GM23338 (cell line): ENCODE measurements at regions not wholly inside any gene's neighbourhood (a gene's known extent, or its start where the extent isn't known, plus 50 kb on each side); places are given as distances from the start of the nearest gene placed in this dataset.

Source experiments
- ATAC-seq: fragments of 200-7000 bp; cut with Tn5 transposase; 3 replicates; pipeline ENCODE4 v1.9.1; 2020
- DNase-seq: peaks from one replicate; pipeline ENCODE4 v3.0.0-alpha.2; 2015; ENCODE audit warnings: low spot score
- H2AFZ ChIP-seq: fragments of 200-600 bp; sonication (generic); 2 replicates; pipeline ENCODE4 v1.8.0; 2016; ENCODE audit warnings: antibody characterized with exemption, mild to moderate bottlenecking, moderate library complexity
- H3F3A ChIP-seq: fragments of 200-600 bp; sonication (generic); replicated peaks from 2 replicates; pipeline ENCODE4 v1.8.0; 2017; ENCODE audit warnings: antibody characterized with exemption, mixed run types, low read depth
- H3K27ac ChIP-seq: fragments of 200-600 bp; sonication (generic); 2 replicates; pipeline ENCODE4 v1.6.1; 2016; ENCODE audit warnings: low read depth
- H3K27me3 ChIP-seq: fragments of 200-600 bp; sonication (generic); 2 replicates; pipeline ENCODE4 v1.8.0; 2016; ENCODE audit warnings: mild to moderate bottlenecking, mixed run types, moderate library complexity; ENCODE audit not compliant: insufficient read depth
- H3K36me3 ChIP-seq: fragments of 200-600 bp; sonication (generic); 2 replicates; pipeline ENCODE4 v1.8.0; 2016; ENCODE audit warnings: mild to moderate bottlenecking; ENCODE audit not compliant: insufficient read depth
- H3K4me1 ChIP-seq: fragments of 200-600 bp; sonication (generic); 2 replicates; pipeline ENCODE4 v1.8.0; 2016; ENCODE audit warnings: mild to moderate bottlenecking, moderate library complexity; ENCODE audit not compliant: insufficient read depth
- H3K4me2 ChIP-seq: fragments of 200-600 bp; sonication (generic); 2 replicates; pipeline ENCODE4 v1.7.1; 2017; ENCODE audit warnings: mixed run types
- H3K4me3 ChIP-seq: fragments of 200-600 bp; sonication (generic); 2 replicates; pipeline ENCODE4 v1.6.1; 2016; ENCODE audit warnings: mixed run types
- H3K79me2 ChIP-seq: fragments of 200-600 bp; sonication (generic); replicated peaks from 2 replicates; pipeline ENCODE4 v1.8.0; 2017; ENCODE audit warnings: mild to moderate bottlenecking; ENCODE audit not compliant: insufficient read depth
- H3K9me2 ChIP-seq: fragments of 200-600 bp; sonication (generic); 2 replicates; pipeline ENCODE4 v1.8.0; 2017; ENCODE audit not compliant: insufficient read depth
- H4K20me1 ChIP-seq: fragments of 200-600 bp; sonication (generic); replicated peaks from 2 replicates; pipeline ENCODE4 v1.8.0; 2017; ENCODE audit warnings: mild to moderate bottlenecking; ENCODE audit not compliant: insufficient read depth
- H3K27ac Mint-ChIP-seq: 2 replicates; pipeline ENCODE4 v1.8.0; 2020; ENCODE audit warnings: inconsistent platforms, mild to moderate bottlenecking, moderate library complexity, mixed read lengths
- H3K27me3 Mint-ChIP-seq: 3 replicates; pipeline ENCODE4 v1.8.0; 2022; ENCODE audit warnings: low read depth, mild to moderate bottlenecking, moderate library complexity, mixed read lengths, inconsistent platforms; ENCODE audit not compliant: insufficient read depth, poor library complexity
- H3K36me3 Mint-ChIP-seq: 3 replicates; pipeline ENCODE4 v1.8.0; 2021; ENCODE audit warnings: low read depth, mild to moderate bottlenecking, inconsistent platforms, moderate library complexity, mixed read lengths
- H3K4me1 Mint-ChIP-seq: 3 replicates; pipeline ENCODE4 v1.8.0; 2020; ENCODE audit warnings: mild to moderate bottlenecking, inconsistent platforms, mixed read lengths
- H3K4me3 Mint-ChIP-seq: 3 replicates; pipeline ENCODE4 v1.8.0; 2021; ENCODE audit warnings: moderate library complexity, mild to moderate bottlenecking, inconsistent platforms, mixed read lengths
- H3K9me3 Mint-ChIP-seq: 3 replicates; pipeline ENCODE4 v1.8.0; 2020; ENCODE audit warnings: moderate library complexity, mild to moderate bottlenecking, inconsistent platforms, mixed read lengths
- CREB1 ChIP-seq: fragments of 250-450 bp; sonication (Bioruptor Pico); IDR thresholded peaks from 2 replicates; pipeline ENCODE4 v1.5.0; 2020; ENCODE audit warnings: low read depth, mild to moderate bottlenecking, moderate library complexity
- EZH2 ChIP-seq: fragments of 200-600 bp; sonication (generic); IDR thresholded peaks from one replicate; pipeline ENCODE4 v1.8.0; 2017; ENCODE audit warnings: antibody characterized with exemption, mild to moderate bottlenecking, low read depth; ENCODE audit not compliant: unreplicated experiment
- EZH2phosphoT487 ChIP-seq: fragments of 200-600 bp; sonication (generic); IDR thresholded peaks from one replicate; pipeline ENCODE4 v1.8.1; 2018; ENCODE audit warnings: antibody characterized with exemption; ENCODE audit not compliant: unreplicated experiment
- JUNB ChIP-seq: IDR thresholded peaks from one replicate; pipeline ENCODE4 v1.6.1; 2016; ENCODE audit warnings: antibody characterized with exemption; ENCODE audit not compliant: unreplicated experiment
- NANOG ChIP-seq: IDR thresholded peaks from 2 replicates; pipeline ENCODE4 v1.6.1; 2016; ENCODE audit warnings: antibody characterized with exemption, borderline replicate concordance
- POLR2AphosphoS5 ChIP-seq: IDR thresholded peaks from 2 replicates; pipeline ENCODE4 v1.6.1; 2016; ENCODE audit warnings: antibody characterized with exemption, low read depth
- STAT1 ChIP-seq: IDR thresholded peaks from one replicate; pipeline ENCODE4 v1.6.1; 2016; ENCODE audit warnings: antibody characterized with exemption; ENCODE audit not compliant: unreplicated experiment
- ZNF114 ChIP-seq: fragments of 250-450 bp; sonication (Bioruptor Pico); IDR thresholded peaks from 2 replicates; pipeline ENCODE4 v1.5.0; 2020; ENCODE audit warnings: mild to moderate bottlenecking, moderate library complexity
- ZNF331 ChIP-seq: fragments of 250-450 bp; sonication (Bioruptor Pico); IDR thresholded peaks from 2 replicates; pipeline ENCODE4 v1.5.0; 2020; ENCODE audit warnings: low read depth, mild to moderate bottlenecking, moderate library complexity
- TF ChIP-seq, protein P1 (sequence below): fragments of 250-450 bp; sonication (Bioruptor Pico); IDR thresholded peaks from 2 replicates; pipeline ENCODE4 v1.5.0; 2020; ENCODE audit warnings: mild to moderate bottlenecking, moderate library complexity
- TF ChIP-seq, protein P2 (sequence below), 2 experiments: fragments of 200-600 bp in 1 of 2; sonication (generic) in 1 of 2; conservative IDR thresholded peaks; 2 replicates each; pipeline versions ENCODE4 v1.5.1 to v1.6.1; 2016 to 2017; ENCODE audit warnings: antibody characterized with exemption in 2 of 2, low read depth in 2 of 2, mild to moderate bottlenecking in 2 of 2, moderate library complexity in 1 of 2
- TF ChIP-seq, protein P3 (sequence below): IDR thresholded peaks from 2 replicates; pipeline ENCODE4 v1.6.1; 2016; ENCODE audit warnings: antibody characterized with exemption

DNA sequence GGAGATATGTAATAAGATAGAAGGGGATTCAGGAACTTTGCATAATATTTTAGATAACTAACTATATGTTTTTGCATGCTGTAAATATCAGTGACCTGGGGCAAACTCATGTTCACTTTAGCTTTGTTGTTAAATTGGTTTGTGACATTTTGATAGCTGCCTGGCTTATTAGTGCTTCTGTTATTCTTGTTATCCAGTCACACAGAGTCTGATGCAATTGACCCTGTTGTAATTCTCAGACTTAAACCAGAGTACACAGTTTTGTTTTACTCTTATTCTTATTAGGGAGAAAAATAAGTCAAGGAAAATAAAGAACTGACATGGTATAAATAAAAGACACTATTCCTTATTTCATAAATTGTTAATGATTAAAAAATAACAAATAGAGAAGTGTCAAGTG is 516.7 kb upstream of the SLIT2 start (continued):
- TF ChIP-seq EZH2 (no peak), POLR2AphosphoS5 (no peak), JUNB (no peak), ZNF331 (CRISPR knock-in tag) (no peak), ZNF114 (CRISPR knock-in tag) (no peak), NANOG (no peak)

DNA sequence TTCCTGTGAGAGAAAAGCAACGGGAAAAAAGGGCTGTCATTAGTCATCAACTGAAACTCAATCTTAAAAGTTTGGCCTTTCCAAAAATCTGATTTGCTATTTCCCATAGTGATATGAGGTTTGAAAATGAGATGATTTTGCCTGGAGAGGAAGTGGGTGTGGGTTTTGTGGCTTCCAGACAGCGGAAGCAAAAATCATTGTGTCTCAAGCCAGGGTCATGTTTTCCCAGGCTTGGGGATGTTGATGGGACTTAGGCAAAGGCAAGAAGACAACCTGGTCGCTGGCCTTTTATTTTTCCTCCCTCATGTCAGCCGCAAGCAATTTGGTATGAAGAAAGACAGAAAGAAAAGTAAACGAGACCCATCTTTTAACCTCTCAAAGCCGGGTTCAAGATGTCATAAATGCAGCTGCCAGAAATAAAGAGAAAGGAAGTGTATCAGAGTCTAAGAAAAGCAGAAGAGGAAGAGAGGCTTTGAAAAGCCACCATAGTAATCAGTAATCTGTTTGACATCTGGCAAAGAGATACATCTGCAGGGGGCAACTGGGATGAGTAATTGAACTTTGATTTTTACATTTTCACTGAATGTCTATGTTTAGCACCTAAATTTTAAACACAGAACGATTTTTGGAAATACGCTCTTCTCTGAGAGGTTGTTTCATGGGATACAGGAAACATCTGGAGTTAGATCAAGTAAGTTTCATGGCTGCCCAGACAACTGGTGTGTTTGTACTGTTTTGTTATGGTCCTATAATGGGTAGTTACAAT is 521.6 kb upstream of the SLIT2 start:
- Histone ChIP-seq H3K4me1 (no peaks in the 10 kb centered on the region), H3K79me2 (no peaks in the 10 kb centered on the region), H2AFZ (no peak overlapping the region), H4K20me1 (no peaks in the 10 kb centered on the region), H3K4me2 (no peak overlapping the region), H3F3A (no peaks in the 10 kb centered on the region), H3K9me2 (no peaks in the 10 kb centered on the region), H3K36me3 (no peaks in the 10 kb centered on the region), H3K4me3 (no peak overlapping the region), H3K27me3 (no peaks in the 10 kb centered on the region), H3K27ac (no peak overlapping the region)
- ATAC-seq (no peak), DNase-seq (no peak)
- Mint-ChIP-seq H3K4me1 (no peaks in the 10 kb centered on the region), H3K9me3 (peaks cover 4% of the 10 kb centered on the region; the same call in 2 of the 3 replicates), H3K36me3 (no peaks in the 10 kb centered on the region), H3K27ac (no peak overlapping the region), H3K27me3 (peaks cover 2% of the 10 kb centered on the region), H3K4me3 (no peak overlapping the region)
- no peak for TF ChIP-seq ZNF114 (CRISPR knock-in tag)
- TF ChIP-seq, protein P1, sequence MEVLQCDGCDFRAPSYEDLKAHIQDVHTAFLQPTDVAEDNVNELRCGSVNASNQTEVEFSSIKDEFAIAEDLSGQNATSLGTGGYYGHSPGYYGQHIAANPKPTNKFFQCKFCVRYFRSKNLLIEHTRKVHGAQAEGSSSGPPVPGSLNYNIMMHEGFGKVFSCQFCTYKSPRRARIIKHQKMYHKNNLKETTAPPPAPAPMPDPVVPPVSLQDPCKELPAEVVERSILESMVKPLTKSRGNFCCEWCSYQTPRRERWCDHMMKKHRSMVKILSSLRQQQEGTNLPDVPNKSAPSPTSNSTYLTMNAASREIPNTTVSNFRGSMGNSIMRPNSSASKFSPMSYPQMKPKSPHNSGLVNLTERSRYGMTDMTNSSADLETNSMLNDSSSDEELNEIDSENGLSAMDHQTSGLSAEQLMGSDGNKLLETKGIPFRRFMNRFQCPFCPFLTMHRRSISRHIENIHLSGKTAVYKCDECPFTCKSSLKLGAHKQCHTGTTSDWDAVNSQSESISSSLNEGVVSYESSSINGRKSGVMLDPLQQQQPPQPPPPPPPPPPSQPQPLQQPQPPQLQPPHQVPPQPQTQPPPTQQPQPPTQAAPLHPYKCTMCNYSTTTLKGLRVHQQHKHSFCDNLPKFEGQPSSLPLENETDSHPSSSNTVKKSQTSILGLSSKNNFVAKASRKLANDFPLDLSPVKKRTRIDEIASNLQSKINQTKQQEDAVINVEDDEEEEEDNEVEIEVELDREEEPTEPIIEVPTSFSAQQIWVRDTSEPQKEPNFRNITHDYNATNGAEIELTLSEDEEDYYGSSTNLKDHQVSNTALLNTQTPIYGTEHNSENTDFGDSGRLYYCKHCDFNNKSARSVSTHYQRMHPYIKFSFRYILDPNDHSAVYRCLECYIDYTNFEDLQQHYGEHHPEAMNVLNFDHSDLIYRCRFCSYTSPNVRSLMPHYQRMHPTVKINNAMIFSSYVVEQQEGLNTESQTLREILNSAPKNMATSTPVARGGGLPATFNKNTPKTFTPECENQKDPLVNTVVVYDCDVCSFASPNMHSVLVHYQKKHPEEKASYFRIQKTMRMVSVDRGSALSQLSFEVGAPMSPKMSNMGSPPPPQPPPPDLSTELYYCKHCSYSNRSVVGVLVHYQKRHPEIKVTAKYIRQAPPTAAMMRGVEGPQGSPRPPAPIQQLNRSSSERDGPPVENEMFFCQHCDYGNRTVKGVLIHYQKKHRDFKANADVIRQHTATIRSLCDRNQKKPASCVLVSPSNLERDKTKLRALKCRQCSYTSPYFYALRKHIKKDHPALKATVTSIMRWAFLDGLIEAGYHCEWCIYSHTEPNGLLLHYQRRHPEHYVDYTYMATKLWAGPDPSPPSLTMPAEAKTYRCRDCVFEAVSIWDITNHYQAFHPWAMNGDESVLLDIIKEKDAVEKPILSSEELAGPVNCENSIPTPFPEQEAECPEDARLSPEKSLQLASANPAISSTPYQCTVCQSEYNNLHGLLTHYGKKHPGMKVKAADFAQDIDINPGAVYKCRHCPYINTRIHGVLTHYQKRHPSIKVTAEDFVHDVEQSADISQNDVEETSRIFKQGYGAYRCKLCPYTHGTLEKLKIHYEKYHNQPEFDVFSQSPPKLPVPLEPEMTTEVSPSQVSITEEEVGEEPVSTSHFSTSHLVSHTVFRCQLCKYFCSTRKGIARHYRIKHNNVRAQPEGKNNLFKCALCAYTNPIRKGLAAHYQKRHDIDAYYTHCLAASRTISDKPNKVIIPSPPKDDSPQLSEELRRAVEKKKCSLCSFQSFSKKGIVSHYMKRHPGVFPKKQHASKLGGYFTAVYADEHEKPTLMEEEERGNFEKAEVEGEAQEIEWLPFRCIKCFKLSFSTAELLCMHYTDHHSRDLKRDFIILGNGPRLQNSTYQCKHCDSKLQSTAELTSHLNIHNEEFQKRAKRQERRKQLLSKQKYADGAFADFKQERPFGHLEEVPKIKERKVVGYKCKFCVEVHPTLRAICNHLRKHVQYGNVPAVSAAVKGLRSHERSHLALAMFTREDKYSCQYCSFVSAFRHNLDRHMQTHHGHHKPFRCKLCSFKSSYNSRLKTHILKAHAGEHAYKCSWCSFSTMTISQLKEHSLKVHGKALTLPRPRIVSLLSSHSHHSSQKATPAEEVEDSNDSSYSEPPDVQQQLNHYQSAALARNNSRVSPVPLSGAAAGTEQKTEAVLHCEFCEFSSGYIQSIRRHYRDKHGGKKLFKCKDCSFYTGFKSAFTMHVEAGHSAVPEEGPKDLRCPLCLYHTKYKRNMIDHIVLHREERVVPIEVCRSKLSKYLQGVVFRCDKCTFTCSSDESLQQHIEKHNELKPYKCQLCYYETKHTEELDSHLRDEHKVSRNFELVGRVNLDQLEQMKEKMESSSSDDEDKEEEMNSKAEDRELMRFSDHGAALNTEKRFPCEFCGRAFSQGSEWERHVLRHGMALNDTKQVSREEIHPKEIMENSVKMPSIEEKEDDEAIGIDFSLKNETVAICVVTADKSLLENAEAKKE (CRISPR knock-in tag) = no peak
- TF ChIP-seq EZH2phosphoT487 = no peak
- TF ChIP-seq, protein P2, sequence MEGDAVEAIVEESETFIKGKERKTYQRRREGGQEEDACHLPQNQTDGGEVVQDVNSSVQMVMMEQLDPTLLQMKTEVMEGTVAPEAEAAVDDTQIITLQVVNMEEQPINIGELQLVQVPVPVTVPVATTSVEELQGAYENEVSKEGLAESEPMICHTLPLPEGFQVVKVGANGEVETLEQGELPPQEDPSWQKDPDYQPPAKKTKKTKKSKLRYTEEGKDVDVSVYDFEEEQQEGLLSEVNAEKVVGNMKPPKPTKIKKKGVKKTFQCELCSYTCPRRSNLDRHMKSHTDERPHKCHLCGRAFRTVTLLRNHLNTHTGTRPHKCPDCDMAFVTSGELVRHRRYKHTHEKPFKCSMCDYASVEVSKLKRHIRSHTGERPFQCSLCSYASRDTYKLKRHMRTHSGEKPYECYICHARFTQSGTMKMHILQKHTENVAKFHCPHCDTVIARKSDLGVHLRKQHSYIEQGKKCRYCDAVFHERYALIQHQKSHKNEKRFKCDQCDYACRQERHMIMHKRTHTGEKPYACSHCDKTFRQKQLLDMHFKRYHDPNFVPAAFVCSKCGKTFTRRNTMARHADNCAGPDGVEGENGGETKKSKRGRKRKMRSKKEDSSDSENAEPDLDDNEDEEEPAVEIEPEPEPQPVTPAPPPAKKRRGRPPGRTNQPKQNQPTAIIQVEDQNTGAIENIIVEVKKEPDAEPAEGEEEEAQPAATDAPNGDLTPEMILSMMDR (conservative IDR thresholded peaks at IDR 0.05; ENCODE audit: low read depth in 2 of 2) = no peak
- TF ChIP-seq JUNB = no peak
- TF ChIP-seq CREB1 (CRISPR knock-in tag) = no peak
- no peak for TF ChIP-seq EZH2
- TF ChIP-seq ZNF331 (CRISPR knock-in tag) = no peak
- no peak for TF ChIP-seq POLR2AphosphoS5
- TF ChIP-seq STAT1 = no peak
- TF ChIP-seq NANOG = no peak
- TF ChIP-seq, protein P3, sequence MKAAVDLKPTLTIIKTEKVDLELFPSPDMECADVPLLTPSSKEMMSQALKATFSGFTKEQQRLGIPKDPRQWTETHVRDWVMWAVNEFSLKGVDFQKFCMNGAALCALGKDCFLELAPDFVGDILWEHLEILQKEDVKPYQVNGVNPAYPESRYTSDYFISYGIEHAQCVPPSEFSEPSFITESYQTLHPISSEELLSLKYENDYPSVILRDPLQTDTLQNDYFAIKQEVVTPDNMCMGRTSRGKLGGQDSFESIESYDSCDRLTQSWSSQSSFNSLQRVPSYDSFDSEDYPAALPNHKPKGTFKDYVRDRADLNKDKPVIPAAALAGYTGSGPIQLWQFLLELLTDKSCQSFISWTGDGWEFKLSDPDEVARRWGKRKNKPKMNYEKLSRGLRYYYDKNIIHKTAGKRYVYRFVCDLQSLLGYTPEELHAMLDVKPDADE = no peak
